OCI-LY7 (cell line): ENCODE measurements at regions not wholly inside any gene's neighbourhood (a gene's known extent, or its start where the extent isn't known, plus 50 kb on each side); places are given as distances from the start of the nearest gene placed in this dataset.

Experiments
- BruUV-seq: library from RNA; stranded (reverse); fragments of 400-500 nt; replicated peaks from 2 replicates; lab custom pipeline; 2021; lab: Mats Ljungman, UMichigan
- CTCF ChIA-PET: fragments of 300-600 bp; sonication (Branson Sonifier 250); formaldehyde crosslinking; loops from one replicate; lab custom pipeline; 2022; ENCODE audit warnings: antibody characterized with exemption; ENCODE audit not compliant: unreplicated experiment; lab: Charles Lee
- POLR2A ChIA-PET: fragments of 300-600 bp; sonication (Branson Sonifier 250); formaldehyde crosslinking; loops from one replicate; lab custom pipeline; 2022; ENCODE audit warnings: antibody characterized with exemption; lab: Charles Lee
- DNase-seq: peaks from one replicate; pipeline ENCODE4 v3.0.0-alpha.2; 2015; ENCODE audit warnings: low spot score
- H2AFZ ChIP-seq: fragments of 200-600 bp; sonication (generic), shearing (Covaris generic); 2 replicates; pipeline ENCODE4 v1.6.1; 2014; ENCODE audit warnings: mild to moderate bottlenecking, antibody characterized with exemption, low read length, moderate library complexity
- H3K27ac ChIP-seq: fragments of 200-600 bp; sonication (generic); 2 replicates; pipeline ENCODE4 v1.5.1; 2014; ENCODE audit warnings: mixed run types, low read depth, mild to moderate bottlenecking, moderate library complexity, low read length, inconsistent platforms; ENCODE audit not compliant: poor library complexity, severe bottlenecking
- H3K36me3 ChIP-seq: fragments of 200-600 bp; sonication (generic); 2 replicates; pipeline ENCODE4 v1.6.1; 2014; ENCODE audit warnings: mild to moderate bottlenecking, antibody characterized with exemption, low read length, moderate library complexity, mixed read lengths; ENCODE audit not compliant: insufficient read depth
- H3K4me1 ChIP-seq: fragments of 200-600 bp; sonication (generic); 2 replicates; pipeline ENCODE4 v1.5.1; 2014; ENCODE audit warnings: mild to moderate bottlenecking, low read length; ENCODE audit not compliant: insufficient read depth, poor library complexity, severe bottlenecking
- H3K4me2 ChIP-seq: fragments of 200-600 bp; sonication (generic); 2 replicates; pipeline ENCODE4 v1.6.1; 2014; ENCODE audit warnings: mild to moderate bottlenecking, low read length
- H3K4me3 ChIP-seq: fragments of 200-600 bp; sonication (generic); 2 replicates; pipeline ENCODE4 v1.5.1; 2014; ENCODE audit warnings: mild to moderate bottlenecking, low read depth, low read length; ENCODE audit not compliant: poor library complexity, severe bottlenecking
- H3K79me2 ChIP-seq: fragments of 200-600 bp; sonication (generic); 2 replicates; pipeline ENCODE4 v1.6.1; 2016; ENCODE audit warnings: low read depth, mild to moderate bottlenecking, low read length, moderate library complexity, mixed read lengths; ENCODE audit not compliant: insufficient read depth
- H3K9me2 ChIP-seq: fragments of 200-600 bp; sonication (generic); 2 replicates; pipeline ENCODE4 v1.6.1; 2016; ENCODE audit warnings: mild to moderate bottlenecking, low read length, mixed read lengths; ENCODE audit not compliant: insufficient read depth
- H3K9me3 ChIP-seq: fragments of 200-600 bp; sonication (generic); 2 replicates; pipeline ENCODE4 v1.6.1; 2014; ENCODE audit warnings: mild to moderate bottlenecking, mixed run types, low read length, mixed read lengths
- H4K20me1 ChIP-seq: fragments of 200-600 bp; sonication (generic); 2 replicates; pipeline ENCODE4 v1.6.1; 2014; ENCODE audit warnings: mild to moderate bottlenecking, antibody characterized with exemption, low read length, moderate library complexity, mixed read lengths; ENCODE audit not compliant: insufficient read depth
- EZH2phosphoT487 ChIP-seq: fragments of 200-600 bp; sonication (generic); IDR thresholded peaks from 2 replicates; pipeline ENCODE4 v1.6.1; 2018; ENCODE audit warnings: low read depth, borderline replicate concordance, mild to moderate bottlenecking, mixed run types, antibody characterized with exemption, low read length, moderate library complexity, mixed read lengths
- intact Hi-C: fragments of 100-400 bp; cut with micrococcal nuclease; formaldehyde crosslinking; loops from one replicate; pipeline ENCODE4 v1.10.0; 2022; ENCODE audit not compliant: unreplicated experiment
- TF ChIP-seq, protein P1 (sequence below): fragments of 200-600 bp; sonication (generic); conservative IDR thresholded peaks from 2 replicates; pipeline ENCODE4 v1.5.1; 2014; ENCODE audit warnings: mild to moderate bottlenecking, antibody characterized with exemption, low read length, moderate library complexity, mixed read lengths

DNA sequence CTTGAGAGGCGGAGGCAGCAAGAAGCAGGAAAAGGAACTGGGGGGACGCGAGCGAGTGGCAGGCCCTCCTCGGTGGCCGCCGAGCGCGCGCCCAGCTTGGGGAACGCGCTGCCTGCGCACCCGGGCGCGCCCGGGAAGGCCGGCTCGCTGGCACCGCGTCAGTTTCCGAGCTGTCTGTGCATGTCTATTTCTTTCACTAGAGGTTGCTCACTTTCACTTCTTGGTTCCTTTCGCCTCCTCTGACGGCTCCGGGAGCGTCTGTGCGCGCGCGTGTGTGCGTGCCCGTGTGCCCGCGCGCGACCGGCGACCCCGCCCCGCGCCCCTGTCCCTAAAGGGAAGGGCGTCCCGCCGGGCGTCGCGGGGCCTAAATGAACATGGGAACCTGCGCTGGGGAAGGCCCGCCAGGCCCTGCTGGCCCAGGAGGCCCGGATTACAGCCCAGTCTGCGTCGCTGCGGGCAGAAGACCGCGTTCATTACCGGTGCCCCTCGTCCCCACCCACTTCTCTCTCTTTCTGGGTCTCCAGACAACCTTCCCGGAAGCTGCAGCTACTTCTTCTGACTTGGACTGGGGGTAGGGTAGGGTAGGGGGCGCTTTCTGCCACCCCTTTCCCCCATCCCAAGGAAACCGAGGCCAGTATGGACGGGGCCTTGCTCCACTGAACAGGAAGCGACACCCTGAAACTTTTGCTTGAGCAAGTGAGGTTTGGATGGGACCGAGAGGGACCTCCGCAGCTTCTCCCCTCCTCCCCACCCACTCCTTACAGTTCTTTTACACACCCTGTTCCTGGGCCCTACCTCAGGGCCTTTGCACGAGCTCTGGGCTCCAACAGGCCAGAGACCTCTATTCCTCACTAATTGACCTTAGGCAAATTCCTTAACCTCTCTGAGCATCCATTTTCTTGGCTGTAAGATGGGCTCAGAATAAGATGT lies 205.8 kb upstream of the IER5L start:
- no TSS peak for BruUV-seq
- peak overlapping the region; percentile 68 for H3K4me2 ChIP-seq
- no peaks in the 10 kb centered on the region for H3K9me3 ChIP-seq
- TF ChIP-seq, protein P1, sequence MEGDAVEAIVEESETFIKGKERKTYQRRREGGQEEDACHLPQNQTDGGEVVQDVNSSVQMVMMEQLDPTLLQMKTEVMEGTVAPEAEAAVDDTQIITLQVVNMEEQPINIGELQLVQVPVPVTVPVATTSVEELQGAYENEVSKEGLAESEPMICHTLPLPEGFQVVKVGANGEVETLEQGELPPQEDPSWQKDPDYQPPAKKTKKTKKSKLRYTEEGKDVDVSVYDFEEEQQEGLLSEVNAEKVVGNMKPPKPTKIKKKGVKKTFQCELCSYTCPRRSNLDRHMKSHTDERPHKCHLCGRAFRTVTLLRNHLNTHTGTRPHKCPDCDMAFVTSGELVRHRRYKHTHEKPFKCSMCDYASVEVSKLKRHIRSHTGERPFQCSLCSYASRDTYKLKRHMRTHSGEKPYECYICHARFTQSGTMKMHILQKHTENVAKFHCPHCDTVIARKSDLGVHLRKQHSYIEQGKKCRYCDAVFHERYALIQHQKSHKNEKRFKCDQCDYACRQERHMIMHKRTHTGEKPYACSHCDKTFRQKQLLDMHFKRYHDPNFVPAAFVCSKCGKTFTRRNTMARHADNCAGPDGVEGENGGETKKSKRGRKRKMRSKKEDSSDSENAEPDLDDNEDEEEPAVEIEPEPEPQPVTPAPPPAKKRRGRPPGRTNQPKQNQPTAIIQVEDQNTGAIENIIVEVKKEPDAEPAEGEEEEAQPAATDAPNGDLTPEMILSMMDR: peak; percentile 24
- no peak for TF ChIP-seq EZH2phosphoT487
- ChIA-PET POLR2A (interaction anchor here (0.9 kb wide), 1 partner anchor 8 kb away, joined by 3 read pairs; no protein-coding TSS in a partner anchor), CTCF (no interaction called here)
- H4K20me1 ChIP-seq: no peaks in the 10 kb centered on the region
- H2AFZ ChIP-seq: peak overlapping the region; percentile 62
- intact Hi-C loops: loop anchor here (1.0 kb wide), 1 partner anchor 29 kb away; no protein-coding TSS in a partner anchor
- no peak overlapping the region for H3K27ac ChIP-seq
- H3K4me1 ChIP-seq: peaks cover 21% of the 10 kb centered on the region
- peak; percentile 83 for DNase-seq
- H3K79me2 ChIP-seq: no peaks in the 10 kb centered on the region
- no peaks in the 10 kb centered on the region for H3K9me2 ChIP-seq
- H3K36me3 ChIP-seq: no peaks in the 10 kb centered on the region
- peak overlapping the region; percentile 56 for H3K4me3 ChIP-seq

DNA sequence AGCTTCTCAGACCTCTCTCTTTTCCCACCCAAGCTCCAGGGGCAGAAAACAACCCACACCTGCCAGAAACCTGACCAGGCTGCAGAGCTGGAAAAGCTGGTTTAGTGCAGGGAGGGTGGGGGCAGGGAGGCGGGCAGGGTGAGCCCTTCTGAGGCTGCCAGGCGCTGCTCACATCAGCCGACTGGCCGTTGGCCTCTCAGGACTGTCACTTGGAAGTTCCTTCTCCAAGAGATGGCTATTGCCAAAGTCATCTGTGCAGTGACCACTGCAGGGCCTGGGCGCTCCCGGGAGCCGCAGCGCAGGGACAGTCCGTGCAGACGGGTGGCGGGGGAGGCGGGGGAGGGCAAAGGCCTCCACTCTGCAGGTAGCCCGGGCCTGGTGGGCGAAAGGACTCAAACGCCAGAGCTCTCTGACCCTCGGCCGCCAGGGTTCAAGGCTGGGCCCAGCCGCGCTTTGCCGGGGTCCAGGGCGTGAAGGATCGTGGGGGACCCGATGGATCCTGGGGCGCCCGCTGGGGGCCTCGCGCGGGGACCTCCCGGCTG lies 205.0 kb upstream of the IER5L start:
- no peaks in the 10 kb centered on the region for H3K9me2 ChIP-seq
- ChIA-PET CTCF (interaction anchor here (0.6 kb wide), 1 partner anchor 230 kb away, joined by 3 read pairs; no protein-coding TSS in a partner anchor), POLR2A (no interaction called here)
- H2AFZ ChIP-seq: peak overlapping the region; percentile 62
- intact Hi-C loops: no loop called here
- TF ChIP-seq EZH2phosphoT487: no peak
- TF ChIP-seq, protein P1: no peak
- no peak overlapping the region for H3K27ac ChIP-seq
- peak overlapping the region; percentile 56 for H3K4me3 ChIP-seq
- no peaks in the 10 kb centered on the region for H3K36me3 ChIP-seq
- H4K20me1 ChIP-seq: no peaks in the 10 kb centered on the region
- H3K79me2 ChIP-seq: no peaks in the 10 kb centered on the region
- H3K4me2 ChIP-seq: peak overlapping the region; percentile 68
- no peak for DNase-seq
- no peaks in the 10 kb centered on the region for H3K9me3 ChIP-seq
- no TSS peak for BruUV-seq
- H3K4me1 ChIP-seq: peaks cover 21% of the 10 kb centered on the region
